Fibroblast of lung (primary cell): ENCODE measurements at regions not wholly inside any gene's neighbourhood (a gene's known extent, or its start where the extent isn't known, plus 50 kb on each side); places are given as distances from the start of the nearest gene placed in this dataset.

Experiments used
- CTCF ChIP-seq, 2 donors: IDR thresholded peaks in 1 of 2; conservative IDR thresholded peaks in 1 of 2; 1 replicate in 1 of 2; 2 replicates in 1 of 2; pipeline ENCODE4 v1.5.1; 2011 to 2012; ENCODE audit warnings: low read length in 2 of 2, control low read depth in 1 of 2, inconsistent platforms in 1 of 2, low read depth in 1 of 2, mild to moderate bottlenecking in 1 of 2
- EZH2 ChIP-seq: IDR thresholded peaks from 2 replicates; pipeline ENCODE4 v1.5.1; 2012; ENCODE audit warnings: low read length, control low read depth, mild to moderate bottlenecking; ENCODE audit errors: missing control alignments

GRCh38 chr2:163138947-163139346 lies 300.4 kb upstream of the KCNH7 start:
- TF ChIP-seq EZH2 (no peak), CTCF (conservative IDR thresholded peaks at IDR 0.05 in 1 of 2, IDR thresholded peaks at IDR 0.05 in 1 of 2; ENCODE audit: low read depth in 1 of 2, low read length in 2 of 2) (no peak)
